ENCODE measurements at regions not wholly inside any gene's neighbourhood (a gene's known extent, or its start where the extent isn't known, plus 50 kb on each side); places are given as distances from the start of the nearest gene placed in this dataset.

GRCh38 chr7:85287106-85287825, 100.4 kb upstream of the SEMA3D start (continued):
- TF ChIP-seq SUZ12 (IDR thresholded peaks at IDR 0.05; ENCODE audit: low read length), result no peak
- TF ChIP-seq KDM5A (IDR thresholded peaks at IDR 0.05; ENCODE audit: low read length), result no peak
- no peak for TF ChIP-seq SP4 (IDR thresholded peaks at IDR 0.05; ENCODE audit: low read length)
- TF ChIP-seq, protein P1, sequence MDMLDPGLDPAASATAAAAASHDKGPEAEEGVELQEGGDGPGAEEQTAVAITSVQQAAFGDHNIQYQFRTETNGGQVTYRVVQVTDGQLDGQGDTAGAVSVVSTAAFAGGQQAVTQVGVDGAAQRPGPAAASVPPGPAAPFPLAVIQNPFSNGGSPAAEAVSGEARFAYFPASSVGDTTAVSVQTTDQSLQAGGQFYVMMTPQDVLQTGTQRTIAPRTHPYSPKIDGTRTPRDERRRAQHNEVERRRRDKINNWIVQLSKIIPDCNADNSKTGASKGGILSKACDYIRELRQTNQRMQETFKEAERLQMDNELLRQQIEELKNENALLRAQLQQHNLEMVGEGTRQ (IDR thresholded peaks at IDR 0.05; ENCODE audit: low read length), result no peak

All from H1 (cell line).